Body of pancreas (tissue), 4 donors: ENCODE measurements at regions not wholly inside any gene's neighbourhood (a gene's known extent, or its start where the extent isn't known, plus 50 kb on each side); places are given as distances from the start of the nearest gene placed in this dataset.

Experiments used
- POLR2A ChIP-seq, 3 donors: fragments of 450-650 bp; IDR thresholded peaks; one replicate each; pipeline ENCODE4 v1.6.1; 2016; ENCODE audit warnings: antibody characterized with exemption in 3 of 3, mild to moderate bottlenecking in 2 of 3
- TF ChIP-seq, protein P1 (sequence below), 7 experiments: fragments of 450-650 bp in 4 of 7; fragments of 200-600 bp in 3 of 7; sonication (generic) in 3 of 7; IDR thresholded peaks; one replicate each; pipeline ENCODE4 v1.5.1; 2016 to 2019; ENCODE audit warnings: antibody characterized with exemption in 7 of 7

DNA sequence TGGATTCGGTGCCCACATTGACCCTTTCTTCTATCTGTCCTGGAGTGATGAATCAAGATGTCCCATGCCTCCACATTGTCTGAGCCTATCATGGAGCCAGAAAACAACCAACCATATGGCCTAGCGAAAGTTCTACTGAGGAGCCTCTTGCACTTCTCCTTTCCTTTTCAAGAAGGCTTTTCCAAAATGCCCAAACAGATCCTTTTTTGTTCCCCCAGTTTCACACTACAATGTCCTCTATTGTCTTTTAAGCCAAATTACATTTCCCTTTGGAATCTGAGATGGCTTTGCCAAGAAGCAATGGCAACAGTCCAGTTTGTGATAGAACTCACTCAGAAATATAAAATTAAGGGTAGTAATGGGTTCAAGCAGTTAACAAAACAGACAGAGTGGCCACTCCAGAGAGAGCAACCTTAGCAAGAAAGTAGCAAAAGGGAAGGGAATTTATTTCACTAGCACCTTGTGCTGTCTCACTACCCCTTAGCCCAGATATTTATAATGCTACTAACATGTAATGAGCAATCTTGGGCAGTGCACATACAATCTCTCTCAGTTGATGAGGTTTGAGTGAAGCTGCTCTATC is 194.6 kb upstream of the PDE1C start:
- TF ChIP-seq, protein P1, sequence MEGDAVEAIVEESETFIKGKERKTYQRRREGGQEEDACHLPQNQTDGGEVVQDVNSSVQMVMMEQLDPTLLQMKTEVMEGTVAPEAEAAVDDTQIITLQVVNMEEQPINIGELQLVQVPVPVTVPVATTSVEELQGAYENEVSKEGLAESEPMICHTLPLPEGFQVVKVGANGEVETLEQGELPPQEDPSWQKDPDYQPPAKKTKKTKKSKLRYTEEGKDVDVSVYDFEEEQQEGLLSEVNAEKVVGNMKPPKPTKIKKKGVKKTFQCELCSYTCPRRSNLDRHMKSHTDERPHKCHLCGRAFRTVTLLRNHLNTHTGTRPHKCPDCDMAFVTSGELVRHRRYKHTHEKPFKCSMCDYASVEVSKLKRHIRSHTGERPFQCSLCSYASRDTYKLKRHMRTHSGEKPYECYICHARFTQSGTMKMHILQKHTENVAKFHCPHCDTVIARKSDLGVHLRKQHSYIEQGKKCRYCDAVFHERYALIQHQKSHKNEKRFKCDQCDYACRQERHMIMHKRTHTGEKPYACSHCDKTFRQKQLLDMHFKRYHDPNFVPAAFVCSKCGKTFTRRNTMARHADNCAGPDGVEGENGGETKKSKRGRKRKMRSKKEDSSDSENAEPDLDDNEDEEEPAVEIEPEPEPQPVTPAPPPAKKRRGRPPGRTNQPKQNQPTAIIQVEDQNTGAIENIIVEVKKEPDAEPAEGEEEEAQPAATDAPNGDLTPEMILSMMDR (IDR thresholded peaks at IDR 0.05): no peak
- TF ChIP-seq POLR2A (IDR thresholded peaks at IDR 0.05): no peak
